Neural cell (in vitro differentiated cells): ENCODE measurements at regions not wholly inside any gene's neighbourhood (a gene's known extent, or its start where the extent isn't known, plus 50 kb on each side); places are given as distances from the start of the nearest gene placed in this dataset.

ENCODE experiments used
- RAD21 ChIP-seq: fragments of 450-650 bp; conservative IDR thresholded peaks from 2 replicates; pipeline ENCODE4 v1.6.1; 2014; ENCODE audit warnings: antibody characterized with exemption, mild to moderate bottlenecking, moderate library complexity
- TAF1 ChIP-seq: IDR thresholded peaks from 2 replicates; pipeline ENCODE4 v1.6.1; 2012; ENCODE audit warnings: low read depth
- TF ChIP-seq, protein P1 (sequence below): fragments of 450-650 bp; IDR thresholded peaks from 2 replicates; pipeline ENCODE4 v1.5.1; 2014; ENCODE audit warnings: antibody characterized with exemption, mild to moderate bottlenecking, moderate library complexity; ENCODE audit not compliant: poor library complexity, severe bottlenecking

DNA sequence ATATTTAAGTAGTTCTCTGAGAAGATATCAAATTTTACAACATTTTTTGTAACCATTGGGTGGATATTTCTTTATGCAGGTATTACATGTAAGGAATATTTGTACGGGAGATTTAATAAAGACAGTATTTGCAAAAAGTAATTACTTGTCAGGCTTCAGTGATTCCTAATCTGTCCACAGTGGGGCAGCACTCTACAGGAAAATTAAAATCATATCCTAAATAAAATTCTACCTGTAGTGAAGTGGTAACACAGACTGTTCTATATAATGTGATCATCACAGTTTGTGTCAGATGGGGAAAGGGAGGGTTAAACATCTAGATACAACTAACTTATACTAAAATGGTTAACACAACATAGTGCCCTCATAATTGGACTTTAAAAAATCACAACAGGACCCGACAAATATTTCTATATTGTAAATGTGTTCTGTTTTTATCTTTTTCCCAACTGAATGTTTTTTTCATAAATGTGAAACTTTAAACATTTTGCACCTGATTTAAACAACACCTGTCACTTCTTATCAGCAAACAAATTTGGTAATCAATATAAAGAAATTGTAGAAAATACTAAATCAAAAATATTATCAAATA is 145.6 kb upstream of the MANEA start:
- TF ChIP-seq, protein P1, sequence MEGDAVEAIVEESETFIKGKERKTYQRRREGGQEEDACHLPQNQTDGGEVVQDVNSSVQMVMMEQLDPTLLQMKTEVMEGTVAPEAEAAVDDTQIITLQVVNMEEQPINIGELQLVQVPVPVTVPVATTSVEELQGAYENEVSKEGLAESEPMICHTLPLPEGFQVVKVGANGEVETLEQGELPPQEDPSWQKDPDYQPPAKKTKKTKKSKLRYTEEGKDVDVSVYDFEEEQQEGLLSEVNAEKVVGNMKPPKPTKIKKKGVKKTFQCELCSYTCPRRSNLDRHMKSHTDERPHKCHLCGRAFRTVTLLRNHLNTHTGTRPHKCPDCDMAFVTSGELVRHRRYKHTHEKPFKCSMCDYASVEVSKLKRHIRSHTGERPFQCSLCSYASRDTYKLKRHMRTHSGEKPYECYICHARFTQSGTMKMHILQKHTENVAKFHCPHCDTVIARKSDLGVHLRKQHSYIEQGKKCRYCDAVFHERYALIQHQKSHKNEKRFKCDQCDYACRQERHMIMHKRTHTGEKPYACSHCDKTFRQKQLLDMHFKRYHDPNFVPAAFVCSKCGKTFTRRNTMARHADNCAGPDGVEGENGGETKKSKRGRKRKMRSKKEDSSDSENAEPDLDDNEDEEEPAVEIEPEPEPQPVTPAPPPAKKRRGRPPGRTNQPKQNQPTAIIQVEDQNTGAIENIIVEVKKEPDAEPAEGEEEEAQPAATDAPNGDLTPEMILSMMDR = peak; percentile 84
- TF ChIP-seq TAF1 (no peak), RAD21 (peak; percentile 89)
